H1 (cell line): ENCODE measurements at regions not wholly inside any gene's neighbourhood (a gene's known extent, or its start where the extent isn't known, plus 50 kb on each side); places are given as distances from the start of the nearest gene placed in this dataset.
"Not testable (repeated sequence)": the region's sequence is repeated elsewhere in the genome, so short reads cannot be mapped to it uniquely, and the experiment has no call there.

Experiments
- CTCF ChIA-PET: fragments of 300-600 bp; sonication (Branson Sonifier 250); formaldehyde crosslinking; loops from one replicate; lab custom pipeline; 2021; ENCODE audit not compliant: partially characterized antibody; lab: Charles Lee
- POLR2A ChIA-PET: fragments of 300-600 bp; sonication (Branson Sonifier 250); formaldehyde crosslinking; loops from one replicate; lab custom pipeline; 2021; ENCODE audit warnings: inconsistent platforms; ENCODE audit not compliant: partially characterized antibody; lab: Charles Lee
- DNase-seq, 2 experiments: peaks; one replicate each; pipeline versions ENCODE4 v3.0.0 to v3.0.0-alpha.2; 2010 to 2022; ENCODE audit warnings: low spot score in 2 of 2, low read depth in 1 of 2, mixed read lengths in 1 of 2
- FAIRE-seq: peaks from 2 replicates; lab custom pipeline; 2011; peaks lifted over from hg19 to GRCh38; lab: Jason Lieb, UNC
- H2AFZ ChIP-seq: 2 replicates; pipeline ENCODE4 v1.8.1; 2012; ENCODE audit warnings: low read length, inconsistent platforms
- H2AK5ac ChIP-seq: 2 replicates; pipeline ENCODE4 v1.6.1; 2013; ENCODE audit warnings: low read depth, low read length
- H2BK120ac ChIP-seq: replicated peaks from 2 replicates; pipeline ENCODE3; 2013; ENCODE audit warnings: low read depth, low read length, inconsistent platforms
- H2BK12ac ChIP-seq: 2 replicates; pipeline ENCODE4 v1.6.1; 2013; ENCODE audit warnings: low read depth, low read length
- H2BK15ac ChIP-seq: 2 replicates; pipeline ENCODE4 v1.6.1; 2013; ENCODE audit warnings: low read length
- H2BK20ac ChIP-seq: 2 replicates; pipeline ENCODE4 v1.6.1; 2013; ENCODE audit warnings: low read length
- H2BK5ac ChIP-seq: 2 replicates; pipeline ENCODE4 v1.6.1; 2013; ENCODE audit warnings: low read depth, low read length
- H3K14ac ChIP-seq: 2 replicates; pipeline ENCODE4 v1.6.1; 2013; ENCODE audit warnings: inconsistent platforms; ENCODE audit not compliant: insufficient read length
- H3K18ac ChIP-seq: 2 replicates; pipeline ENCODE4 v1.6.1; 2013; ENCODE audit warnings: low read length; ENCODE audit errors: extremely low read depth
- H3K23ac ChIP-seq: 2 replicates; pipeline ENCODE4 v1.6.1; 2013; ENCODE audit warnings: inconsistent platforms; ENCODE audit not compliant: insufficient read length
- H3K23me2 ChIP-seq: 2 replicates; pipeline ENCODE4 v1.6.1; 2013; ENCODE audit warnings: low read depth, low read length
- H3K27ac ChIP-seq: 2 replicates; pipeline ENCODE4 v1.6.1; 2011; ENCODE audit warnings: low read depth, low read length, inconsistent platforms
- H3K27me3 ChIP-seq, 4 experiments: replicated peaks in 1 of 4; 1 replicate in 1 of 4; 2 replicates in 3 of 4; pipeline versions ENCODE4 v1.6.1 to v1.8.1; 2011 to 2013; ENCODE audit warnings: low read length in 3 of 4, mild to moderate bottlenecking in 3 of 4, inconsistent platforms in 2 of 4, mixed read lengths in 2 of 4, moderate library complexity in 1 of 4; ENCODE audit not compliant: control insufficient read depth in 3 of 4, insufficient read depth in 3 of 4; ENCODE audit errors: extremely low read depth in 1 of 4
- H3K36me3 ChIP-seq, 4 experiments: 2 replicates each; pipeline versions ENCODE4 v1.6.1 to v1.8.1; 2011 to 2013; ENCODE audit warnings: mild to moderate bottlenecking in 4 of 4, low read length in 3 of 4, moderate library complexity in 2 of 4, control low read depth in 1 of 4, inconsistent platforms in 1 of 4; ENCODE audit not compliant: insufficient read depth in 4 of 4, control insufficient read depth in 2 of 4
- H3K4ac ChIP-seq: replicated peaks from 2 replicates; pipeline ENCODE3; 2013; ENCODE audit warnings: low read length, low read depth, mixed read lengths, inconsistent platforms; ENCODE audit not compliant: insufficient read length
- H3K4me1 ChIP-seq, 4 experiments: replicated peaks in 1 of 4; 1 replicate in 1 of 4; 2 replicates in 3 of 4; pipeline versions ENCODE4 v1.6.1 to v1.8.1; 2011 to 2013; ENCODE audit warnings: low read length in 3 of 4, inconsistent platforms in 2 of 4, mixed read lengths in 1 of 4; ENCODE audit not compliant: insufficient read depth in 4 of 4, control insufficient read depth in 3 of 4
- H3K4me2 ChIP-seq, 2 experiments: 2 replicates each; pipeline versions ENCODE4 v1.6.1 to v1.8.1; 2011 to 2013; ENCODE audit warnings: low read depth in 2 of 2, low read length in 2 of 2, control low read depth in 1 of 2, inconsistent platforms in 1 of 2, mild to moderate bottlenecking in 1 of 2; ENCODE audit not compliant: insufficient read depth in 1 of 2
- H3K4me3 ChIP-seq, 4 experiments: fragments of 200-600, 300-600 bp in 1 of 4; sonication (generic), shearing (Covaris generic), sonication (Bioruptor Twin) in 1 of 4; 2 replicates each; pipeline versions ENCODE4 v1.5.1 to v1.8.1; 2011 to 2016; ENCODE audit warnings: low read length in 4 of 4, low read depth in 3 of 4, control low read depth in 2 of 4, inconsistent platforms in 2 of 4, mild to moderate bottlenecking in 2 of 4, mixed read lengths in 1 of 4, moderate library complexity in 1 of 4; ENCODE audit not compliant: insufficient read depth in 2 of 4; ENCODE audit errors: extremely low read depth in 1 of 4
- H3K56ac ChIP-seq: replicated peaks from 2 replicates; pipeline ENCODE3; 2013; ENCODE audit warnings: low read depth, mild to moderate bottlenecking, mixed read lengths, low read length, inconsistent platforms; ENCODE audit not compliant: insufficient read length
- H3K79me1 ChIP-seq: 2 replicates; pipeline ENCODE4 v1.6.1; 2013; ENCODE audit warnings: low read depth, low read length, control low read depth
- H3K79me2 ChIP-seq, 2 experiments: 2 replicates each; pipeline versions ENCODE4 v1.6.1 to v1.8.1; 2012 to 2013; ENCODE audit warnings: low read length in 2 of 2, mild to moderate bottlenecking in 2 of 2, inconsistent platforms in 1 of 2; ENCODE audit not compliant: insufficient read depth in 2 of 2, control insufficient read depth in 1 of 2
- H3K9ac ChIP-seq, 4 experiments: replicated peaks in 1 of 4; 1 replicate in 1 of 4; 2 replicates in 3 of 4; pipeline versions ENCODE4 v1.6.1 to v1.8.1; 2011 to 2013; ENCODE audit warnings: low read depth in 3 of 4, low read length in 3 of 4, control low read depth in 2 of 4, mild to moderate bottlenecking in 2 of 4, moderate library complexity in 2 of 4, inconsistent platforms in 1 of 4; ENCODE audit errors: extremely low read depth in 1 of 4
- H3K9me3 ChIP-seq, 2 experiments: 2 replicates each; pipeline versions ENCODE4 v1.6.1 to v1.8.1; 2012 to 2013; ENCODE audit warnings: mild to moderate bottlenecking in 2 of 2, moderate library complexity in 2 of 2, control low read depth in 1 of 2, inconsistent platforms in 1 of 2, low read depth in 1 of 2, low read length in 1 of 2, mixed read lengths in 1 of 2; ENCODE audit not compliant: insufficient read depth in 2 of 2
- H4K20me1 ChIP-seq, 2 experiments: replicated peaks in 1 of 2; 2 replicates each; pipeline versions ENCODE3 to v1.8.1; 2011 to 2013; ENCODE audit warnings: inconsistent platforms in 2 of 2, low read length in 2 of 2, mild to moderate bottlenecking in 1 of 2; ENCODE audit not compliant: insufficient read depth in 2 of 2, control insufficient read depth in 1 of 2
- H4K5ac ChIP-seq: 2 replicates; pipeline ENCODE4 v1.6.1; 2013; ENCODE audit warnings: low read length, low read depth, mixed read lengths, inconsistent platforms; ENCODE audit not compliant: insufficient read length
- H4K8ac ChIP-seq: 2 replicates; pipeline ENCODE4 v1.8.0; 2013; ENCODE audit warnings: mild to moderate bottlenecking, moderate library complexity, low read length, inconsistent platforms; ENCODE audit not compliant: insufficient read depth; ENCODE audit errors: extremely low read depth
- H4K91ac ChIP-seq: replicated peaks from 2 replicates; pipeline ENCODE3; 2013; ENCODE audit warnings: low read length, mixed read lengths, inconsistent platforms; ENCODE audit not compliant: insufficient read length
- WGBS, 2 experiments: shearing (Covaris generic) in 1 of 2; methylation state at CpG; one replicate each; pipeline versions ENCODE4 v1.1.6 to v1.1.7; 2013 to 2015; ENCODE audit warnings: low lambda C conversion rate in 2 of 2, mixed read lengths in 2 of 2, inconsistent platforms in 1 of 2, low coverage in 1 of 2, missing lambda C conversion rate in 1 of 2; ENCODE audit not compliant: insufficient replicate concordance in 2 of 2, insufficient coverage in 1 of 2, insufficient read length in 1 of 2; ENCODE audit errors: extremely low coverage in 1 of 2, missing lambda C conversion rate in 1 of 2; 5-methylcytosine and 5-hydroxymethylcytosine counted together

GRCh38 chr15:62657501-62657900 is 385.0 kb upstream of the TPM1 start:
- H3K23ac ChIP-seq, H4K8ac ChIP-seq, H3K14ac ChIP-seq, H3K4me3 ChIP-seq, H2BK15ac ChIP-seq, H4K91ac ChIP-seq, H2BK20ac ChIP-seq, H3K36me3 ChIP-seq, H3K27ac ChIP-seq, H3K27me3 ChIP-seq, POLR2A ChIA-PET, H2AK5ac ChIP-seq, H3K56ac ChIP-seq, H3K79me1 ChIP-seq, H2AFZ ChIP-seq, H2BK120ac ChIP-seq, H2BK5ac ChIP-seq, H3K4me1 ChIP-seq, H3K9ac ChIP-seq, H3K4me2 ChIP-seq, H3K9me3 ChIP-seq, H4K20me1 ChIP-seq, H3K23me2 ChIP-seq, DNase-seq, H3K18ac ChIP-seq, FAIRE-seq, H3K79me2 ChIP-seq, H2BK12ac ChIP-seq, H3K4ac ChIP-seq, H4K5ac ChIP-seq: not testable (repeated sequence)
- CTCF ChIA-PET = interaction anchor here (1.6 kb wide), 1 partner anchor 8 kb away, joined by 4 read pairs; no protein-coding TSS in a partner anchor
- WGBS, 2 experiments = 81% methylated on average over 7 of the region's 7 CpGs; no CpG with 5 or more reads in 1 of the 2 experiments
